GM08714 (cell line): ENCODE measurements at regions not wholly inside any gene's neighbourhood (a gene's known extent, or its start where the extent isn't known, plus 50 kb on each side); places are given as distances from the start of the nearest gene placed in this dataset.

Experiments used
- H3K4me3 ChIP-seq: fragments of 200-500 bp; sonication (Bioruptor generic); 2 replicates; pipeline ENCODE4 v1.5.1; 2014; ENCODE audit warnings: mild to moderate bottlenecking, low read length, inconsistent platforms
- ZNF274 ChIP-seq: IDR thresholded peaks from 2 replicates; pipeline ENCODE4 v1.6.1; 2012; ENCODE audit warnings: mild to moderate bottlenecking, low read depth, low read length

GRCh38 chr6:23371132-23371915, 754.7 kb upstream of the NRSN1 start:
- TF ChIP-seq ZNF274, result no peak
- no peak overlapping the region for H3K4me3 ChIP-seq

GRCh38 chr6:23377830-23378229, 748.2 kb upstream of the NRSN1 start:
- TF ChIP-seq ZNF274, result no peak

GRCh38 chr6:23380465-23380864, 745.5 kb upstream of the NRSN1 start:
- H3K4me3 ChIP-seq, result no peak overlapping the region
- no peak for TF ChIP-seq ZNF274

More at GRCh38 chr6:23377830-23378229, 748.2 kb upstream of the NRSN1 start:
- no peak overlapping the region for H3K4me3 ChIP-seq

GRCh38 chr6:23388086-23388783, 737.8 kb upstream of the NRSN1 start:
- H3K4me3 ChIP-seq, result no peak overlapping the region
- TF ChIP-seq ZNF274, result no peak

- TF ChIP-seq ZNF274, result no peak
- no peak overlapping the region for H3K4me3 ChIP-seq
Measured at GRCh38 chr6:23389386-23389785, 736.6 kb upstream of the NRSN1 start.

GRCh38 chr6:23390221-23390620, 735.8 kb upstream of the NRSN1 start:
- TF ChIP-seq ZNF274, result no peak

GRCh38 chr6:23394681-23395080, 731.3 kb upstream of the NRSN1 start:
- H3K4me3 ChIP-seq, result no peak overlapping the region
- TF ChIP-seq ZNF274, result no peak

More at GRCh38 chr6:23390221-23390620, 735.8 kb upstream of the NRSN1 start:
- no peak overlapping the region for H3K4me3 ChIP-seq

- TF ChIP-seq ZNF274, result no peak
- H3K4me3 ChIP-seq, result no peak overlapping the region
Measured at GRCh38 chr6:23395381-23395780, 730.6 kb upstream of the NRSN1 start.

GRCh38 chr6:23396949-23397348, 729.1 kb upstream of the NRSN1 start:
- no peak overlapping the region for H3K4me3 ChIP-seq
- no peak for TF ChIP-seq ZNF274

GRCh38 chr6:23403460-23403859, 722.6 kb upstream of the NRSN1 start:
- H3K4me3 ChIP-seq, result no peak overlapping the region
- TF ChIP-seq ZNF274, result no peak

- no peak overlapping the region for H3K4me3 ChIP-seq
- TF ChIP-seq ZNF274, result no peak
Measured at GRCh38 chr6:23409531-23409930, 716.5 kb upstream of the NRSN1 start.

GRCh38 chr6:23410439-23410838, 715.6 kb upstream of the NRSN1 start:
- TF ChIP-seq ZNF274, result no peak

GRCh38 chr6:23412770-23413169, 713.2 kb upstream of the NRSN1 start:
- no peak overlapping the region for H3K4me3 ChIP-seq
- TF ChIP-seq ZNF274, result no peak

More at GRCh38 chr6:23410439-23410838, 715.6 kb upstream of the NRSN1 start:
- no peak overlapping the region for H3K4me3 ChIP-seq

- no peak overlapping the region for H3K4me3 ChIP-seq
- no peak for TF ChIP-seq ZNF274
Measured at GRCh38 chr6:23413327-23414050, 712.5 kb upstream of the NRSN1 start.
